ENCODE measurements at regions not wholly inside any gene's neighbourhood (a gene's known extent, or its start where the extent isn't known, plus 50 kb on each side); places are given as distances from the start of the nearest gene placed in this dataset.

DNA sequence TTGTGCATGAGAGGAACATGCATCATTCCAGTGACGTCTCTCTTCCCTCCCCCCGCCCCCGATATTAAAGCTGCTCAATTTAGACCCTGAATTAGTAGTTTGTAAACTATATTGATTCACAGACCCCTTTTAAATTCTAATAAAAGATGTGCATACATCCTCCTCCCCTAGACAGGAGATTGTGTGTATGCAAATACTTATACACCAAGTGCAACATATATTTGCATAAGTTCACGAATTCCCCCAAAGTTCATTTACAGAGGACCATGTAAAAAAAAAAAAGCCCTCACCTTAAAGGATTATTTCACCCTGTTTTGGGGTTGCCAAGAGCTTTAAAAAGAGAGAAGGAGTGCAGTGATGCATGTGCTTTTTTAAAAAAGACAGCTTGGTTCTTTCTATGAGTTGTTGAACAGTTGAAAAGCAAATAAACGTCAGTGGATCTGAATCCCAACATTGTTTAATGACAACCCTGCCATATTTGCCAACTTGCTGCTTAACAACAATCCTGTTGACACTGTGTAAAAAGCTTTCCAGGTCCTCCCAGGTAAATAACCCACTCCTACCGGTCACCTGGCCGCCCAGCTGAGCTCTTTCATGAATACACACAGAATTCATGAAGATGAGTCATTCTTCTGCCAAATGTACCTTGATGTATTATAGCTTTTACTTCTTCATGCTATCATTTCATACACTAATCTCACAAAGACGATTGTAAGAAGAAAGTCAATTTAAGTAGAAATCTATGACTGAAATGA lies 211.5 kb downstream of the IKZF2 start:
- CTCF ChIA-PET: interaction anchor here (1.2 kb wide), 1 partner anchor 253 kb away, joined by 3 read pairs; no protein-coding TSS in a partner anchor
- H3K9me3 ChIP-seq (ENCODE audit: control insufficient read depth, insufficient read depth, low read depth, low read length): no peaks in the 10 kb centered on the region
- TF ChIP-seq, protein P1, sequence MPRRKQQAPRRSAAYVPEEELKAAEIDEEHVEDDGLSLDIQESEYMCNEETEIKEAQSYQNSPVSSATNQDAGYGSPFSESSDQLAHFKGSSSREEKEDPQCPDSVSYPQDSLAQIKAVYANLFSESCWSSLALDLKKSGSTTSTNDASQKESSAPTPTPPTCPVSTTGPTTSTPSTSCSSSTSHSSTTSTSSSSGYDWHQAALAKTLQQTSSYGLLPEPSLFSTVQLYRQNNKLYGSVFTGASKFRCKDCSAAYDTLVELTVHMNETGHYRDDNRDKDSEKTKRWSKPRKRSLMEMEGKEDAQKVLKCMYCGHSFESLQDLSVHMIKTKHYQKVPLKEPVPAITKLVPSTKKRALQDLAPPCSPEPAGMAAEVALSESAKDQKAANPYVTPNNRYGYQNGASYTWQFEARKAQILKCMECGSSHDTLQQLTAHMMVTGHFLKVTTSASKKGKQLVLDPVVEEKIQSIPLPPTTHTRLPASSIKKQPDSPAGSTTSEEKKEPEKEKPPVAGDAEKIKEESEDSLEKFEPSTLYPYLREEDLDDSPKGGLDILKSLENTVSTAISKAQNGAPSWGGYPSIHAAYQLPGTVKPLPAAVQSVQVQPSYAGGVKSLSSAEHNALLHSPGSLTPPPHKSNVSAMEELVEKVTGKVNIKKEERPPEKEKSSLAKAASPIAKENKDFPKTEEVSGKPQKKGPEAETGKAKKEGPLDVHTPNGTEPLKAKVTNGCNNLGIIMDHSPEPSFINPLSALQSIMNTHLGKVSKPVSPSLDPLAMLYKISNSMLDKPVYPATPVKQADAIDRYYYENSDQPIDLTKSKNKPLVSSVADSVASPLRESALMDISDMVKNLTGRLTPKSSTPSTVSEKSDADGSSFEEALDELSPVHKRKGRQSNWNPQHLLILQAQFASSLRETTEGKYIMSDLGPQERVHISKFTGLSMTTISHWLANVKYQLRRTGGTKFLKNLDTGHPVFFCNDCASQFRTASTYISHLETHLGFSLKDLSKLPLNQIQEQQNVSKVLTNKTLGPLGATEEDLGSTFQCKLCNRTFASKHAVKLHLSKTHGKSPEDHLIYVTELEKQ (tag by site-specific recombination; IDR thresholded peaks at IDR 0.05; ENCODE audit: borderline replicate concordance): no peak
- TF ChIP-seq CTCF (tag by site-specific recombination; IDR thresholded peaks at IDR 0.05) (no peak), ZNF169 (tag by site-specific recombination; IDR thresholded peaks at IDR 0.05) (no peak), ZNF133 (tag by site-specific recombination; IDR thresholded peaks at IDR 0.05) (no peak), ZSCAN23 (tag by site-specific recombination; IDR thresholded peaks at IDR 0.05) (no peak), ZNF791 (tag by site-specific recombination; IDR thresholded peaks at IDR 0.05) (no peak), ZBTB8A (tag by site-specific recombination; IDR thresholded peaks at IDR 0.05) (no peak), HOXC10 (CRISPR knock-in tag; IDR thresholded peaks at IDR 0.05) (no peak), KLF16 (tag by site-specific recombination; IDR thresholded peaks at IDR 0.05) (no peak), ZNF174 (tag by site-specific recombination; IDR thresholded peaks at IDR 0.05) (no peak), ZNF148 (tag by site-specific recombination; IDR thresholded peaks at IDR 0.05; ENCODE audit: borderline replicate concordance) (no peak)
- H3K4me1 ChIP-seq (ENCODE audit: control insufficient read depth, insufficient read depth, low read length): peaks cover 12% of the 10 kb centered on the region
- H3K4me3 ChIP-seq (ENCODE audit: low read depth, low read length): no peak overlapping the region
- no peak overlapping the region for H3K27ac ChIP-seq (ENCODE audit: extremely low read depth, low read depth, low read length)
- no peaks in the 10 kb centered on the region for H3K36me3 ChIP-seq (ENCODE audit: control insufficient read depth in 2 of 2, insufficient read depth in 1 of 2, low read length in 2 of 2)
- POLR2A ChIA-PET: no interaction called here

- Histone ChIP-seq H3K4me3 (ENCODE audit: low read depth, low read length) (no peak overlapping the region), H3K36me3 (ENCODE audit: control insufficient read depth in 2 of 2, insufficient read depth in 1 of 2, low read length in 2 of 2) (no peaks in the 10 kb centered on the region), H3K27ac (ENCODE audit: extremely low read depth, low read depth, low read length) (no peak overlapping the region), H3K9me3 (ENCODE audit: control insufficient read depth, insufficient read depth, low read depth, low read length) (no peaks in the 10 kb centered on the region), H3K4me1 (ENCODE audit: control insufficient read depth, insufficient read depth, low read length) (peaks cover 12% of the 10 kb centered on the region)
- ChIA-PET POLR2A (no interaction called here), CTCF (interaction anchor here (0.6 kb wide), 1 partner anchor 43 kb away, joined by 3 read pairs; no protein-coding TSS in a partner anchor)
- no peak for TF ChIP-seq ZNF785 (tag by site-specific recombination; IDR thresholded peaks at IDR 0.05)
- no peak for TF ChIP-seq ZNF19 (tag by site-specific recombination; IDR thresholded peaks at IDR 0.05; ENCODE audit: low read depth)
- no peak for TF ChIP-seq ZNF510 (tag by site-specific recombination; IDR thresholded peaks at IDR 0.05; ENCODE audit: insufficient replicate concordance)
- TF ChIP-seq, protein P2, sequence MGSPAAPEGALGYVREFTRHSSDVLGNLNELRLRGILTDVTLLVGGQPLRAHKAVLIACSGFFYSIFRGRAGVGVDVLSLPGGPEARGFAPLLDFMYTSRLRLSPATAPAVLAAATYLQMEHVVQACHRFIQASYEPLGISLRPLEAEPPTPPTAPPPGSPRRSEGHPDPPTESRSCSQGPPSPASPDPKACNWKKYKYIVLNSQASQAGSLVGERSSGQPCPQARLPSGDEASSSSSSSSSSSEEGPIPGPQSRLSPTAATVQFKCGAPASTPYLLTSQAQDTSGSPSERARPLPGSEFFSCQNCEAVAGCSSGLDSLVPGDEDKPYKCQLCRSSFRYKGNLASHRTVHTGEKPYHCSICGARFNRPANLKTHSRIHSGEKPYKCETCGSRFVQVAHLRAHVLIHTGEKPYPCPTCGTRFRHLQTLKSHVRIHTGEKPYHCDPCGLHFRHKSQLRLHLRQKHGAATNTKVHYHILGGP (tag by site-specific recombination; IDR thresholded peaks at IDR 0.05): no peak
- no peak for TF ChIP-seq BCL11A (tag by site-specific recombination; IDR thresholded peaks at IDR 0.05; ENCODE audit: low read depth)
- no peak for TF ChIP-seq OSR2 (tag by site-specific recombination; IDR thresholded peaks at IDR 0.05)
These were observed 213.1 kb downstream of the IKZF2 start for GRCh38 chr2:212938144-212938793.

All from HEK293 (cell line).